Upper lobe of left lung (tissue), 4 donors: ENCODE measurements at regions not wholly inside any gene's neighbourhood (a gene's known extent, or its start where the extent isn't known, plus 50 kb on each side); places are given as distances from the start of the nearest gene placed in this dataset.

Source experiments
- POLR2AphosphoS5 ChIP-seq, 2 donors: sonication (generic); formaldehyde crosslinking; IDR thresholded peaks; one replicate each; pipeline ENCODE4 v1.5.1; 2017; ENCODE audit warnings: antibody characterized with exemption in 2 of 2
- TF ChIP-seq, protein P1 (sequence below), 6 experiments: fragments of 450-650 bp in 4 of 6; fragments of 200-600 bp in 2 of 6; sonication (generic) in 2 of 6; IDR thresholded peaks; one replicate each; pipeline ENCODE4 v1.5.1; 2016 to 2019; ENCODE audit warnings: antibody characterized with exemption in 6 of 6

DNA sequence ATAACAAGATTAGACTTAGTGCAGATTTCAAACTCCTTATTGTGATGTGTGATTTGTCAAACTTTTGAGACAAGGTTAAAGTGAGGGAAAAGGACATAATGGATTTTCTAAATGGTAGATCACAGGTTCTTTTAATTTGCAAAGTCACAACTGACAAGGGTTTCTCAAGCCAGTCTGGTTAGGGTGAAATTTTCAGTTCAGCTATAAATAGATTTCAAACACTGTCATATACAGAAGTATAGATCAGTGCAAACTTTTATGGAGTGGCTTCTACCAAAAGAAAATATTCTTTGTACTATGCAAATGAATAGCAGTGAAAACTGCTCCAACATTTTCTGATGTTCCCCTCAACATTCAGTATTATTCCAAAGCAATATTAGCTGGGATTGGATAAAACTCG is 337.1 kb upstream of the MAN1A1 start:
- TF ChIP-seq, protein P1, sequence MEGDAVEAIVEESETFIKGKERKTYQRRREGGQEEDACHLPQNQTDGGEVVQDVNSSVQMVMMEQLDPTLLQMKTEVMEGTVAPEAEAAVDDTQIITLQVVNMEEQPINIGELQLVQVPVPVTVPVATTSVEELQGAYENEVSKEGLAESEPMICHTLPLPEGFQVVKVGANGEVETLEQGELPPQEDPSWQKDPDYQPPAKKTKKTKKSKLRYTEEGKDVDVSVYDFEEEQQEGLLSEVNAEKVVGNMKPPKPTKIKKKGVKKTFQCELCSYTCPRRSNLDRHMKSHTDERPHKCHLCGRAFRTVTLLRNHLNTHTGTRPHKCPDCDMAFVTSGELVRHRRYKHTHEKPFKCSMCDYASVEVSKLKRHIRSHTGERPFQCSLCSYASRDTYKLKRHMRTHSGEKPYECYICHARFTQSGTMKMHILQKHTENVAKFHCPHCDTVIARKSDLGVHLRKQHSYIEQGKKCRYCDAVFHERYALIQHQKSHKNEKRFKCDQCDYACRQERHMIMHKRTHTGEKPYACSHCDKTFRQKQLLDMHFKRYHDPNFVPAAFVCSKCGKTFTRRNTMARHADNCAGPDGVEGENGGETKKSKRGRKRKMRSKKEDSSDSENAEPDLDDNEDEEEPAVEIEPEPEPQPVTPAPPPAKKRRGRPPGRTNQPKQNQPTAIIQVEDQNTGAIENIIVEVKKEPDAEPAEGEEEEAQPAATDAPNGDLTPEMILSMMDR (IDR thresholded peaks at IDR 0.05): no peak
- TF ChIP-seq POLR2AphosphoS5 (IDR thresholded peaks at IDR 0.05): no peak
